ENCODE measurements at regions not wholly inside any gene's neighbourhood (a gene's known extent, or its start where the extent isn't known, plus 50 kb on each side); places are given as distances from the start of the nearest gene placed in this dataset.
"Not testable (repeated sequence)": the region's sequence is repeated elsewhere in the genome, so short reads cannot be mapped to it uniquely, and the experiment has no call there.

- no peaks in the 10 kb centered on the region for H3K4me1 Mint-ChIP-seq
- H3K36me3 Mint-ChIP-seq (ENCODE audit: low read depth) = peaks cover 2% of the 10 kb centered on the region
- peaks cover 55% of the 10 kb centered on the region for H3K27me3 Mint-ChIP-seq
- ATAC-seq (no peak), DNase-seq (no peak)
- H3K4me3 Mint-ChIP-seq = no peak overlapping the region
- no peak overlapping the region for H3K27ac Mint-ChIP-seq
- H3K9me3 ChIP-seq (ENCODE audit: control insufficient read depth, low read length, poor library complexity, severe bottlenecking) = no peaks in the 10 kb centered on the region
These were observed 213.0 kb downstream of the SEC23IP start for GRCh38 chr10:120105492-120105891.

- no peak overlapping the region for H3K4me3 Mint-ChIP-seq
- peaks cover 40% of the 10 kb centered on the region for H3K27me3 Mint-ChIP-seq
- H3K9me3 ChIP-seq (ENCODE audit: control insufficient read depth, low read length, poor library complexity, severe bottlenecking) = no peaks in the 10 kb centered on the region
- no peak overlapping the region for H3K27ac Mint-ChIP-seq
- H3K4me1 Mint-ChIP-seq = no peaks in the 10 kb centered on the region
- H3K36me3 Mint-ChIP-seq (ENCODE audit: low read depth) = no peaks in the 10 kb centered on the region
- ATAC-seq (no peak), DNase-seq (no peak)
These were observed 216.4 kb downstream of the SEC23IP start for GRCh38 chr10:120108916-120109315.

GRCh38 chr10:120109725-120110124 lies 217.2 kb downstream of the SEC23IP start:
- H3K4me3 Mint-ChIP-seq; H3K27ac Mint-ChIP-seq; ATAC-seq; H3K4me1 Mint-ChIP-seq; H3K9me3 ChIP-seq (ENCODE audit: control insufficient read depth, low read length, poor library complexity, severe bottlenecking); H3K36me3 Mint-ChIP-seq (ENCODE audit: low read depth); DNase-seq: not testable (repeated sequence)
- H3K27me3 Mint-ChIP-seq = peaks cover 40% of the 10 kb centered on the region

GRCh38 chr10:120110196-120110595 lies 217.7 kb downstream of the SEC23IP start:
- no peak overlapping the region for H3K4me3 Mint-ChIP-seq
- H3K4me1 Mint-ChIP-seq = no peaks in the 10 kb centered on the region
- H3K9me3 ChIP-seq (ENCODE audit: control insufficient read depth, low read length, poor library complexity, severe bottlenecking) = no peaks in the 10 kb centered on the region
- DNase-seq (no peak), ATAC-seq (no peak)
- no peak overlapping the region for H3K27ac Mint-ChIP-seq
- peaks cover 40% of the 10 kb centered on the region for H3K27me3 Mint-ChIP-seq
- no peaks in the 10 kb centered on the region for H3K36me3 Mint-ChIP-seq (ENCODE audit: low read depth)

GRCh38 chr10:120111628-120112027 lies 219.1 kb downstream of the SEC23IP start:
- ATAC-seq (no peak), DNase-seq (no peak)
- peaks cover 41% of the 10 kb centered on the region for H3K27me3 Mint-ChIP-seq

GRCh38 chr10:120112809-120113208 lies 220.3 kb downstream of the SEC23IP start:
- no peaks in the 10 kb centered on the region for H3K4me1 Mint-ChIP-seq
- H3K27me3 Mint-ChIP-seq = peaks cover 41% of the 10 kb centered on the region
- no peaks in the 10 kb centered on the region for H3K9me3 ChIP-seq (ENCODE audit: control insufficient read depth, low read length, poor library complexity, severe bottlenecking)
- no peak overlapping the region for H3K4me3 Mint-ChIP-seq
- no peak for ATAC-seq
- H3K36me3 Mint-ChIP-seq (ENCODE audit: low read depth) = no peaks in the 10 kb centered on the region
- no peak overlapping the region for H3K27ac Mint-ChIP-seq
- DNase-seq = no peak

More at GRCh38 chr10:120111628-120112027, 219.1 kb downstream of the SEC23IP start:
- H3K36me3 Mint-ChIP-seq (ENCODE audit: low read depth) = no peaks in the 10 kb centered on the region
- no peaks in the 10 kb centered on the region for H3K4me1 Mint-ChIP-seq
- no peak overlapping the region for H3K27ac Mint-ChIP-seq
- H3K9me3 ChIP-seq (ENCODE audit: control insufficient read depth, low read length, poor library complexity, severe bottlenecking) = no peaks in the 10 kb centered on the region
- H3K4me3 Mint-ChIP-seq = no peak overlapping the region

- ATAC-seq = no peak
- no peak for DNase-seq
- no peaks in the 10 kb centered on the region for H3K36me3 Mint-ChIP-seq (ENCODE audit: low read depth)
- no peak overlapping the region for H3K4me3 Mint-ChIP-seq
- H3K4me1 Mint-ChIP-seq = no peaks in the 10 kb centered on the region
- no peaks in the 10 kb centered on the region for H3K9me3 ChIP-seq (ENCODE audit: control insufficient read depth, low read length, poor library complexity, severe bottlenecking)
- H3K27me3 Mint-ChIP-seq = peaks cover 29% of the 10 kb centered on the region
- H3K27ac Mint-ChIP-seq = no peak overlapping the region
These were observed 223.4 kb downstream of the SEC23IP start for GRCh38 chr10:120115959-120116358.

GRCh38 chr10:120121768-120122167 lies 229.2 kb downstream of the SEC23IP start:
- Mint-ChIP-seq H3K4me3 (no peak overlapping the region), H3K27me3 (no peaks in the 10 kb centered on the region), H3K27ac (no peak overlapping the region), H3K36me3 (ENCODE audit: low read depth) (no peaks in the 10 kb centered on the region), H3K4me1 (no peaks in the 10 kb centered on the region)
- DNase-seq (no peak), ATAC-seq (no peak)
- H3K9me3 ChIP-seq (ENCODE audit: control insufficient read depth, low read length, poor library complexity, severe bottlenecking) = no peaks in the 10 kb centered on the region

GRCh38 chr10:120131183-120131582 lies 238.7 kb downstream of the SEC23IP start:
- ATAC-seq (no peak), DNase-seq (no peak)
- Mint-ChIP-seq H3K36me3 (ENCODE audit: low read depth) (no peaks in the 10 kb centered on the region), H3K27ac (no peak overlapping the region), H3K4me3 (no peak overlapping the region), H3K4me1 (no peaks in the 10 kb centered on the region), H3K27me3 (peaks cover 6% of the 10 kb centered on the region)
- H3K9me3 ChIP-seq (ENCODE audit: control insufficient read depth, low read length, poor library complexity, severe bottlenecking) = no peaks in the 10 kb centered on the region

GRCh38 chr10:120132811-120133210 lies 240.3 kb downstream of the SEC23IP start:
- Mint-ChIP-seq H3K4me1 (no peaks in the 10 kb centered on the region), H3K27me3 (peaks cover 5% of the 10 kb centered on the region)

GRCh38 chr10:120138689-120139088 lies 246.2 kb downstream of the SEC23IP start:
- Mint-ChIP-seq H3K4me1 (no peaks in the 10 kb centered on the region), H3K27me3 (peaks cover 33% of the 10 kb centered on the region), H3K27ac (no peak overlapping the region), H3K4me3 (no peak overlapping the region), H3K36me3 (ENCODE audit: low read depth) (no peaks in the 10 kb centered on the region)
- DNase-seq = no peak
- no peaks in the 10 kb centered on the region for H3K9me3 ChIP-seq (ENCODE audit: control insufficient read depth, low read length, poor library complexity, severe bottlenecking)
- no peak for ATAC-seq

More at GRCh38 chr10:120132811-120133210, 240.3 kb downstream of the SEC23IP start:
- Mint-ChIP-seq H3K4me3 (no peak overlapping the region), H3K27ac (no peak overlapping the region), H3K36me3 (ENCODE audit: low read depth) (no peaks in the 10 kb centered on the region)
- ATAC-seq (no peak), DNase-seq (no peak)
- H3K9me3 ChIP-seq (ENCODE audit: control insufficient read depth, low read length, poor library complexity, severe bottlenecking) = no peaks in the 10 kb centered on the region

GRCh38 chr10:120145107-120145506 lies 252.6 kb downstream of the SEC23IP start:
- Mint-ChIP-seq H3K27ac (no peak overlapping the region), H3K4me3 (no peak overlapping the region), H3K4me1 (no peaks in the 10 kb centered on the region), H3K36me3 (ENCODE audit: low read depth) (no peaks in the 10 kb centered on the region), H3K27me3 (peaks cover 34% of the 10 kb centered on the region)
- no peak for DNase-seq
- H3K9me3 ChIP-seq (ENCODE audit: control insufficient read depth, low read length, poor library complexity, severe bottlenecking) = no peaks in the 10 kb centered on the region
- no peak for ATAC-seq

- H3K9me3 ChIP-seq (ENCODE audit: control insufficient read depth, low read length, poor library complexity, severe bottlenecking) = no peaks in the 10 kb centered on the region
- Mint-ChIP-seq H3K4me3 (no peak overlapping the region), H3K4me1 (no peaks in the 10 kb centered on the region), H3K27ac (no peak overlapping the region), H3K27me3 (peaks cover 19% of the 10 kb centered on the region), H3K36me3 (ENCODE audit: low read depth) (no peaks in the 10 kb centered on the region)
- no peak for DNase-seq
- no peak for ATAC-seq
These were observed 264.2 kb downstream of the SEC23IP start for GRCh38 chr10:120156614-120157274.

- no peak overlapping the region for H3K4me3 Mint-ChIP-seq
- DNase-seq (no peak), ATAC-seq (no peak)
- no peaks in the 10 kb centered on the region for H3K9me3 ChIP-seq (ENCODE audit: control insufficient read depth, low read length, poor library complexity, severe bottlenecking)
- peaks cover 15% of the 10 kb centered on the region for H3K27me3 Mint-ChIP-seq
- H3K27ac Mint-ChIP-seq = no peak overlapping the region
- no peaks in the 10 kb centered on the region for H3K36me3 Mint-ChIP-seq (ENCODE audit: low read depth)
- no peaks in the 10 kb centered on the region for H3K4me1 Mint-ChIP-seq
These were observed 268.6 kb downstream of the SEC23IP start for GRCh38 chr10:120161111-120161510.
